HCT116 (cell line): ENCODE measurements at regions not wholly inside any gene's neighbourhood (a gene's known extent, or its start where the extent isn't known, plus 50 kb on each side); places are given as distances from the start of the nearest gene placed in this dataset.

Source experiments
- ATAC-seq: fragments of 200-7000 bp; cut with Tn5 transposase; 2 replicates; pipeline ENCODE4 v1.9.1; 2020; ENCODE audit warnings: mild to moderate bottlenecking, moderate library complexity
- BruUV-seq: library from RNA; stranded (reverse); fragments of 400-500 nt; replicated peaks from 2 replicates; lab custom pipeline; 2021; lab: Mats Ljungman, UMichigan
- CTCF ChIA-PET: fragments of 300-600 bp; sonication (Branson Sonifier 250); formaldehyde crosslinking; loops from one replicate; lab custom pipeline; 2021; ENCODE audit warnings: antibody characterized with exemption; lab: Charles Lee
- POLR2A ChIA-PET: fragments of 300-600, 350-600 bp; sonication (Branson Sonifier 250); formaldehyde crosslinking; loops from one replicate; lab custom pipeline; 2021; ENCODE audit warnings: antibody characterized with exemption; lab: Charles Lee
- RAD21 ChIA-PET, 2 experiments: fragments of 300-600 bp; sonication (Branson Sonifier 250); formaldehyde crosslinking; loops; one replicate each; lab custom pipeline; 2023; ENCODE audit warnings: low total read pairs in 2 of 2; ENCODE audit not compliant: uncharacterized antibody in 2 of 2, unreplicated experiment in 2 of 2, low non-redundant PET in 1 of 2; lab: Charles Lee
- DNase-seq: peaks from one replicate; pipeline ENCODE4 v3.0.0-alpha.2; 2010; ENCODE audit warnings: low read depth, low spot score
- H2AFZ ChIP-seq: fragments of 200-600 bp; shearing (Covaris generic), sonication (generic); 2 replicates; pipeline ENCODE4 v1.6.1; 2017; ENCODE audit warnings: low read depth, mixed run types, mixed read lengths, antibody characterized with exemption, low read length; ENCODE audit not compliant: poor library complexity, severe bottlenecking
- H3K27ac ChIP-seq: 2 replicates; pipeline ENCODE4 v1.5.1; 2012; ENCODE audit warnings: low read depth, low read length
- H3K27me3 ChIP-seq: fragments of 200-600 bp; sonication (generic); 2 replicates; pipeline ENCODE4 v1.6.1; 2016; ENCODE audit warnings: mixed run types, low read length, mixed read lengths; ENCODE audit not compliant: insufficient read depth
- H3K36me3 ChIP-seq, 2 experiments: fragments of 200-500 bp in 1 of 2; fragments of 200-600 bp in 1 of 2; sonication (Bioruptor generic) in 1 of 2; sonication (generic) in 1 of 2; 2 replicates each; pipeline versions ENCODE4 v1.5.1 to v1.6.1; 2014 to 2016; ENCODE audit warnings: low read length in 2 of 2, inconsistent platforms in 1 of 2, mixed read lengths in 1 of 2, mixed run types in 1 of 2; ENCODE audit not compliant: insufficient read depth in 2 of 2, control insufficient read depth in 1 of 2
- H3K4me1 ChIP-seq, 2 experiments: fragments of 200-600 bp in 1 of 2; sonication (generic) in 1 of 2; 2 replicates each; pipeline versions ENCODE4 v1.5.1 to v1.6.1; 2012 to 2017; ENCODE audit warnings: low read length in 2 of 2, inconsistent platforms in 1 of 2, mild to moderate bottlenecking in 1 of 2, mixed read lengths in 1 of 2, mixed run types in 1 of 2, moderate library complexity in 1 of 2; ENCODE audit not compliant: insufficient read depth in 2 of 2, control insufficient read depth in 1 of 2
- H3K4me2 ChIP-seq: fragments of 200-600 bp; sonication (generic); 2 replicates; pipeline ENCODE4 v1.6.1; 2017; ENCODE audit warnings: mixed run types, low read length, mixed read lengths
- H3K4me3 ChIP-seq, 2 experiments: fragments of 200-600 bp in 1 of 2; sonication (generic) in 1 of 2; replicated peaks in 1 of 2; 2 replicates each; pipeline ENCODE4 v1.5.1; 2011 to 2016; ENCODE audit warnings: low read length in 2 of 2, control low read depth in 1 of 2, low read depth in 1 of 2, mild to moderate bottlenecking in 1 of 2, mixed read lengths in 1 of 2, mixed run types in 1 of 2
- H3K79me2 ChIP-seq: fragments of 200-600 bp; sonication (generic); 2 replicates; pipeline ENCODE4 v1.6.1; 2017; ENCODE audit warnings: mild to moderate bottlenecking, mixed run types, low read length, moderate library complexity, mixed read lengths; ENCODE audit not compliant: insufficient read depth
- H3K9ac ChIP-seq: fragments of 200-600 bp; sonication (generic); 2 replicates; pipeline ENCODE4 v1.6.1; 2016; ENCODE audit warnings: low read length, mixed read lengths
- H3K9me2 ChIP-seq: fragments of 200-600 bp; sonication (generic), shearing (Covaris generic); 2 replicates; pipeline ENCODE4 v1.6.1; 2017; ENCODE audit warnings: mixed run types, mild to moderate bottlenecking, moderate library complexity; ENCODE audit not compliant: insufficient read depth
- H3K9me3 ChIP-seq, 2 experiments: fragments of 200-500 bp in 1 of 2; fragments of 200-600 bp in 1 of 2; sonication (Bioruptor generic) in 1 of 2; sonication (generic) in 1 of 2; 2 replicates each; pipeline ENCODE4 v1.6.1; 2014 to 2017; ENCODE audit warnings: low read length in 2 of 2, mixed read lengths in 2 of 2, inconsistent platforms in 1 of 2, low read depth in 1 of 2, mild to moderate bottlenecking in 1 of 2, mixed run types in 1 of 2, moderate library complexity in 1 of 2; ENCODE audit not compliant: control insufficient read depth in 1 of 2, insufficient read depth in 1 of 2
- H4K20me1 ChIP-seq: fragments of 200-600 bp; sonication (generic), shearing (Covaris generic); 2 replicates; pipeline ENCODE4 v1.6.1; 2017; ENCODE audit warnings: mixed run types, mild to moderate bottlenecking, moderate library complexity; ENCODE audit not compliant: insufficient read depth
- CEBPB ChIP-seq: IDR thresholded peaks from 2 replicates; pipeline ENCODE4 v1.6.1; 2012; ENCODE audit warnings: low read depth
- ELF1 ChIP-seq: IDR thresholded peaks from 2 replicates; pipeline ENCODE4 v1.6.1; 2012; ENCODE audit warnings: low read depth, borderline replicate concordance
- EZH2 ChIP-seq: fragments of 200-600 bp; sonication (generic); IDR thresholded peaks from 2 replicates; pipeline ENCODE4 v1.6.1; 2017; ENCODE audit warnings: antibody characterized with exemption, mixed run types
- EZH2phosphoT487 ChIP-seq: fragments of 200-600 bp; IDR thresholded peaks from 2 replicates; pipeline ENCODE4 v1.6.1; 2018; ENCODE audit warnings: antibody characterized with exemption, borderline replicate concordance
- POLR2A ChIP-seq: IDR thresholded peaks from 2 replicates; pipeline ENCODE4 v1.7.0; 2011; ENCODE audit warnings: borderline replicate concordance; ENCODE audit not compliant: insufficient read depth, insufficient read length; ENCODE audit errors: extremely low read depth
- POLR2AphosphoS5 ChIP-seq: IDR thresholded peaks from 2 replicates; pipeline ENCODE4 v1.6.1; 2011; ENCODE audit warnings: mild to moderate bottlenecking, low read depth, low read length, moderate library complexity
- RAD21 ChIP-seq: IDR thresholded peaks from 2 replicates; pipeline ENCODE4 v1.6.1; 2012; ENCODE audit warnings: low read depth, mild to moderate bottlenecking
- SRF ChIP-seq: IDR thresholded peaks from 2 replicates; pipeline ENCODE4 v1.6.1; 2012; ENCODE audit warnings: low read depth
- TCF7L2 ChIP-seq: IDR thresholded peaks from 2 replicates; pipeline ENCODE4 v1.7.0; 2011; ENCODE audit warnings: borderline replicate concordance, inconsistent platforms; ENCODE audit not compliant: insufficient read depth, insufficient read length; ENCODE audit errors: extremely low read depth
- intact Hi-C: fragments of 100-400 bp; cut with micrococcal nuclease; formaldehyde crosslinking; loops from 2 replicates; pipeline ENCODE4 v1.10.0; 2022
- TF ChIP-seq, protein P1 (sequence below): IDR thresholded peaks from 2 replicates; pipeline ENCODE4 v1.6.1; 2012
- TF ChIP-seq, protein P2 (sequence below), 3 experiments: fragments of 200-600 bp in 1 of 3; sonication (generic) in 1 of 3; IDR thresholded peaks in 2 of 3; conservative IDR thresholded peaks in 1 of 3; 2 replicates each; pipeline ENCODE4 v1.5.1; 2012 to 2017; ENCODE audit warnings: low read depth in 2 of 3, low read length in 2 of 3, antibody characterized with exemption in 1 of 3, borderline replicate concordance in 1 of 3, control low read depth in 1 of 3, mild to moderate bottlenecking in 1 of 3, mixed read lengths in 1 of 3, mixed run types in 1 of 3, moderate library complexity in 1 of 3; ENCODE audit not compliant: insufficient read depth in 1 of 3
- TF ChIP-seq, protein P3 (sequence below): IDR thresholded peaks from 2 replicates; pipeline ENCODE4 v1.6.1; 2011; ENCODE audit warnings: mild to moderate bottlenecking, low read length, moderate library complexity; ENCODE audit not compliant: insufficient replicate concordance; ENCODE audit errors: extremely low read depth
- TF ChIP-seq, protein P4 (sequence below): IDR thresholded peaks from 2 replicates; pipeline ENCODE4 v1.6.1; 2012; ENCODE audit warnings: low read depth
- TF ChIP-seq, protein P5 (sequence below): IDR thresholded peaks from 2 replicates; pipeline ENCODE4 v1.6.1; 2012

DNA sequence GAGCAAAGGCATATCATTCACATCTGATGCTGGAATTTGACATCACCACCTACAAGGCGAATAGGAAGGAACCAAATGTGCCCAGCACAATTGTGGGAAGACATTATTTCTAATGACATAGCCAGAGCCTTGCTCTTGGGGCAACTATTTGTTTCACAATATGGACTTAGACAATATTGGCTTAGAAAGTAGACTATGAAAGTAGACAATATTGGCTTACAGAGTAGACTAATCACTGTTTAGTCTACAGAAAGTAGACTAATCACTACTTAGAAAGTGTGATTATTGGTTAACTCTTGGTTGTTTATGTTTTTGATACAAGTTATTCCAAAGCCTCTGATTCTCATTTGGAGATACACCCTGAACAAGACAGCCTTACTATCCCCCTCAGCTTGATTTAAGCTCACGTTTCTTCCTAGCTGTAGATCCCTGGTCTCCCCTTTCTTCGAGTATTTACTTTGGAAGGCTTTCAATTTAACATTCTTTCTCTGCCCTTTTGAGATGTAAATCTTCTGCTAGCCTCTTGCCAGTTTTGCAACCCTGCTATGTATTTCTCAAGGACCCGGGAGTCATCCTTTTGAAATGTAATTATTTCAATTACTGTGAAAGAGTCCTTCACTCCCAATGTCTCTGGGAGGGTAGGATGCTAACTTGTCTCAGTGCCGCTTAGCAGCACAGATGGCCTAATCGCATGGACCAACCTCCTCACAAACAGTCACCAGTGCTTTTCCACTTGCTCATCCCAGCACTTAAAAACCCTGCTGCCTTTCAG lies 843.2 kb downstream of the GALC start:
- no TSS peak for BruUV-seq
- Histone ChIP-seq H3K4me3 (no peak overlapping the region), H3K9me2 (no peaks in the 10 kb centered on the region), H3K27me3 (no peaks in the 10 kb centered on the region), H3K9me3 (peaks cover 12 to 16% of the 10 kb centered on the region in 2 experiments; a peak in 3 of 4 replicates), H3K79me2 (no peaks in the 10 kb centered on the region), H3K36me3 (no peaks in the 10 kb centered on the region), H2AFZ (no peak overlapping the region), H4K20me1 (no peaks in the 10 kb centered on the region), H3K9ac (no peak overlapping the region), H3K27ac (no peak overlapping the region), H3K4me1 (no peaks in the 10 kb centered on the region), H3K4me2 (no peak overlapping the region)
- DNase-seq (no peak), ATAC-seq (no peak)
- TF ChIP-seq, protein P1, sequence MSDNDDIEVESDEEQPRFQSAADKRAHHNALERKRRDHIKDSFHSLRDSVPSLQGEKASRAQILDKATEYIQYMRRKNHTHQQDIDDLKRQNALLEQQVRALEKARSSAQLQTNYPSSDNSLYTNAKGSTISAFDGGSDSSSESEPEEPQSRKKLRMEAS, result no peak
- TF ChIP-seq, protein P2, sequence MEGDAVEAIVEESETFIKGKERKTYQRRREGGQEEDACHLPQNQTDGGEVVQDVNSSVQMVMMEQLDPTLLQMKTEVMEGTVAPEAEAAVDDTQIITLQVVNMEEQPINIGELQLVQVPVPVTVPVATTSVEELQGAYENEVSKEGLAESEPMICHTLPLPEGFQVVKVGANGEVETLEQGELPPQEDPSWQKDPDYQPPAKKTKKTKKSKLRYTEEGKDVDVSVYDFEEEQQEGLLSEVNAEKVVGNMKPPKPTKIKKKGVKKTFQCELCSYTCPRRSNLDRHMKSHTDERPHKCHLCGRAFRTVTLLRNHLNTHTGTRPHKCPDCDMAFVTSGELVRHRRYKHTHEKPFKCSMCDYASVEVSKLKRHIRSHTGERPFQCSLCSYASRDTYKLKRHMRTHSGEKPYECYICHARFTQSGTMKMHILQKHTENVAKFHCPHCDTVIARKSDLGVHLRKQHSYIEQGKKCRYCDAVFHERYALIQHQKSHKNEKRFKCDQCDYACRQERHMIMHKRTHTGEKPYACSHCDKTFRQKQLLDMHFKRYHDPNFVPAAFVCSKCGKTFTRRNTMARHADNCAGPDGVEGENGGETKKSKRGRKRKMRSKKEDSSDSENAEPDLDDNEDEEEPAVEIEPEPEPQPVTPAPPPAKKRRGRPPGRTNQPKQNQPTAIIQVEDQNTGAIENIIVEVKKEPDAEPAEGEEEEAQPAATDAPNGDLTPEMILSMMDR (IDR thresholded peaks at IDR 0.05 in 2 of 3, conservative IDR thresholded peaks at IDR 0.05 in 1 of 3; ENCODE audit: borderline replicate concordance in 1 of 3, insufficient read depth in 1 of 3, low read depth in 2 of 3, low read length in 2 of 3), result no peak
- TF ChIP-seq EZH2phosphoT487, result no peak
- no peak for TF ChIP-seq POLR2A
- TF ChIP-seq, protein P3, sequence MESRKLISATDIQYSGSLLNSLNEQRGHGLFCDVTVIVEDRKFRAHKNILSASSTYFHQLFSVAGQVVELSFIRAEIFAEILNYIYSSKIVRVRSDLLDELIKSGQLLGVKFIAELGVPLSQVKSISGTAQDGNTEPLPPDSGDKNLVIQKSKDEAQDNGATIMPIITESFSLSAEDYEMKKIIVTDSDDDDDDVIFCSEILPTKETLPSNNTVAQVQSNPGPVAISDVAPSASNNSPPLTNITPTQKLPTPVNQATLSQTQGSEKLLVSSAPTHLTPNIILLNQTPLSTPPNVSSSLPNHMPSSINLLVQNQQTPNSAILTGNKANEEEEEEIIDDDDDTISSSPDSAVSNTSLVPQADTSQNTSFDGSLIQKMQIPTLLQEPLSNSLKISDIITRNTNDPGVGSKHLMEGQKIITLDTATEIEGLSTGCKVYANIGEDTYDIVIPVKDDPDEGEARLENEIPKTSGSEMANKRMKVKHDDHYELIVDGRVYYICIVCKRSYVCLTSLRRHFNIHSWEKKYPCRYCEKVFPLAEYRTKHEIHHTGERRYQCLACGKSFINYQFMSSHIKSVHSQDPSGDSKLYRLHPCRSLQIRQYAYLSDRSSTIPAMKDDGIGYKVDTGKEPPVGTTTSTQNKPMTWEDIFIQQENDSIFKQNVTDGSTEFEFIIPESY, result no peak
- TF ChIP-seq, protein P4, sequence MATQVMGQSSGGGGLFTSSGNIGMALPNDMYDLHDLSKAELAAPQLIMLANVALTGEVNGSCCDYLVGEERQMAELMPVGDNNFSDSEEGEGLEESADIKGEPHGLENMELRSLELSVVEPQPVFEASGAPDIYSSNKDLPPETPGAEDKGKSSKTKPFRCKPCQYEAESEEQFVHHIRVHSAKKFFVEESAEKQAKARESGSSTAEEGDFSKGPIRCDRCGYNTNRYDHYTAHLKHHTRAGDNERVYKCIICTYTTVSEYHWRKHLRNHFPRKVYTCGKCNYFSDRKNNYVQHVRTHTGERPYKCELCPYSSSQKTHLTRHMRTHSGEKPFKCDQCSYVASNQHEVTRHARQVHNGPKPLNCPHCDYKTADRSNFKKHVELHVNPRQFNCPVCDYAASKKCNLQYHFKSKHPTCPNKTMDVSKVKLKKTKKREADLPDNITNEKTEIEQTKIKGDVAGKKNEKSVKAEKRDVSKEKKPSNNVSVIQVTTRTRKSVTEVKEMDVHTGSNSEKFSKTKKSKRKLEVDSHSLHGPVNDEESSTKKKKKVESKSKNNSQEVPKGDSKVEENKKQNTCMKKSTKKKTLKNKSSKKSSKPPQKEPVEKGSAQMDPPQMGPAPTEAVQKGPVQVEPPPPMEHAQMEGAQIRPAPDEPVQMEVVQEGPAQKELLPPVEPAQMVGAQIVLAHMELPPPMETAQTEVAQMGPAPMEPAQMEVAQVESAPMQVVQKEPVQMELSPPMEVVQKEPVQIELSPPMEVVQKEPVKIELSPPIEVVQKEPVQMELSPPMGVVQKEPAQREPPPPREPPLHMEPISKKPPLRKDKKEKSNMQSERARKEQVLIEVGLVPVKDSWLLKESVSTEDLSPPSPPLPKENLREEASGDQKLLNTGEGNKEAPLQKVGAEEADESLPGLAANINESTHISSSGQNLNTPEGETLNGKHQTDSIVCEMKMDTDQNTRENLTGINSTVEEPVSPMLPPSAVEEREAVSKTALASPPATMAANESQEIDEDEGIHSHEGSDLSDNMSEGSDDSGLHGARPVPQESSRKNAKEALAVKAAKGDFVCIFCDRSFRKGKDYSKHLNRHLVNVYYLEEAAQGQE, result no peak
- no peak for TF ChIP-seq SRF
- no peak for TF ChIP-seq ELF1
- no peak for TF ChIP-seq EZH2
- no peak for TF ChIP-seq POLR2AphosphoS5
- TF ChIP-seq TCF7L2, result no peak
- TF ChIP-seq CEBPB, result no peak
- TF ChIP-seq RAD21, result no peak
- TF ChIP-seq, protein P5, sequence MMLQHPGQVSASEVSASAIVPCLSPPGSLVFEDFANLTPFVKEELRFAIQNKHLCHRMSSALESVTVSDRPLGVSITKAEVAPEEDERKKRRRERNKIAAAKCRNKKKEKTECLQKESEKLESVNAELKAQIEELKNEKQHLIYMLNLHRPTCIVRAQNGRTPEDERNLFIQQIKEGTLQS, result no peak
- POLR2A ChIA-PET, result no interaction called here
- CTCF ChIA-PET, result no interaction called here
- intact Hi-C loops, result no loop called here
- RAD21 ChIA-PET, result no interaction called here
